ENCODE measurements at regions not wholly inside any gene's neighbourhood (a gene's known extent, or its start where the extent isn't known, plus 50 kb on each side); places are given as distances from the start of the nearest gene placed in this dataset.

DNA sequence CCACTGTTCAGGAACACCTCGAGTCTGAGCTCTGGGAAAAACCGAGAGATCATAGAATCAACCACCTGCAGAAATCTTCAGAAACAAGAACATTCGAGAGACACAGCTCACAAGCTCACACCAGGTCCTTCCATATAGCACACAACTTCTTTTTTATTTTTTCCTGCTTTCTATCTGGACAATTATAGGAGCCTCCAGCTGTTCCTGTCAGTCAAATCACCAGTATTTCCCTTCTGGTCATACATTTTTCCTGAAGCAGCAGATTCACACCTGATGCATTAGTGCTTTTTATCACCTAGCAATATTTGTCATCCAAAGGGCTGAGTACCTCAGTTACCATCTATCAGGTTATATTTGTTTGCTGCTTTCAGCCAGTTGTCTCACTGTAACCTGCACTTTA, 323.5 kb downstream of the FOXO1 start:
- Mint-ChIP-seq H3K27ac (peak overlapping the region; percentile 77 to 81 (median 80)), H3K36me3 (ENCODE audit: low read depth) (no peaks in the 10 kb centered on the region), H3K4me3 (peak overlapping the region in 1 of 3 experiments; percentile 27), H3K9me3 (no peaks in the 10 kb centered on the region), H3K4me1 (peaks cover 92% of the 10 kb centered on the region), H3K27me3 (ENCODE audit: low read depth) (no peaks in the 10 kb centered on the region)
- TF ChIP-seq, protein P1, sequence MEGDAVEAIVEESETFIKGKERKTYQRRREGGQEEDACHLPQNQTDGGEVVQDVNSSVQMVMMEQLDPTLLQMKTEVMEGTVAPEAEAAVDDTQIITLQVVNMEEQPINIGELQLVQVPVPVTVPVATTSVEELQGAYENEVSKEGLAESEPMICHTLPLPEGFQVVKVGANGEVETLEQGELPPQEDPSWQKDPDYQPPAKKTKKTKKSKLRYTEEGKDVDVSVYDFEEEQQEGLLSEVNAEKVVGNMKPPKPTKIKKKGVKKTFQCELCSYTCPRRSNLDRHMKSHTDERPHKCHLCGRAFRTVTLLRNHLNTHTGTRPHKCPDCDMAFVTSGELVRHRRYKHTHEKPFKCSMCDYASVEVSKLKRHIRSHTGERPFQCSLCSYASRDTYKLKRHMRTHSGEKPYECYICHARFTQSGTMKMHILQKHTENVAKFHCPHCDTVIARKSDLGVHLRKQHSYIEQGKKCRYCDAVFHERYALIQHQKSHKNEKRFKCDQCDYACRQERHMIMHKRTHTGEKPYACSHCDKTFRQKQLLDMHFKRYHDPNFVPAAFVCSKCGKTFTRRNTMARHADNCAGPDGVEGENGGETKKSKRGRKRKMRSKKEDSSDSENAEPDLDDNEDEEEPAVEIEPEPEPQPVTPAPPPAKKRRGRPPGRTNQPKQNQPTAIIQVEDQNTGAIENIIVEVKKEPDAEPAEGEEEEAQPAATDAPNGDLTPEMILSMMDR (IDR thresholded peaks at IDR 0.05; ENCODE audit: unreplicated experiment in 3 of 3) = no peak

DNA sequence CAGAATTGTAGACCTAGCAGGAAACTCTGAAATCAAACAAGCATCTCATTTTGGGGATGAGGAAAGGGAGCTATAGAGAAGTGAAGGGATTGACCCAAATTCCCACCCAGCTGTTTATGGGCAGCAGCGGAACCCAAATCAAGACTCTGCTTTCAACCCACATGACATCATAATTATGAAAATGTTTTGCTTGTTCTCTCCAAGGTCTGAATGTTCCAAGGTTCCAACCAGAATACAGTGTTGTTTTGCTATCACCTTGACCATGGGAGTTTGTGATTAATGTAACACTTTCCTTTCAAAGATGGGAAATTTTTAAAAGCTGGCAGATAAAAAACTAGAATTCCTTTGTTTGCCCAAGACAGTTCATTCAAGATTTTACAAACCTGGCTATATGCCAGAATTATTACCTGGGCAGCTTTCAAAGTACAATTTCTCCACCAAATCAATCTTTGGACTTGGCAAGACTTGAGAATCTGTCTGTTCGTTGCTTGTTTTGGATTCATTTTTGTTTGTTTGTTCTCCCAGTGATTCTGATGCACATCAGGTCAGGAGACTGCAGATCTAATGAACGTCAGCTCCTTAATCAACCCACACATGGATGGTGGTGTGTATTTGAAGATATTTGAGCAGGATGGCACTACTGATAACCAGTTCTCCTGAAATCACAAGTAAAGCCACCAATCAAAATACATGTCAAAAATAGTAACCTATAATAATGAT, 322.7 kb downstream of the FOXO1 start:
- H3K36me3 Mint-ChIP-seq (ENCODE audit: low read depth) = no peaks in the 10 kb centered on the region
- H3K9me3 Mint-ChIP-seq = no peaks in the 10 kb centered on the region
- no peaks in the 10 kb centered on the region for H3K27me3 Mint-ChIP-seq (ENCODE audit: low read depth)
- TF ChIP-seq, protein P1 (IDR thresholded peaks at IDR 0.05; ENCODE audit: unreplicated experiment in 3 of 3) = no peak
- H3K4me3 Mint-ChIP-seq = peak overlapping the region in 2 of 3 experiments; percentile 34 to 72
- H3K27ac Mint-ChIP-seq = peak overlapping the region; percentile 80 to 82 (median 81)
- H3K4me1 Mint-ChIP-seq = peaks cover 93% of the 10 kb centered on the region

DNA sequence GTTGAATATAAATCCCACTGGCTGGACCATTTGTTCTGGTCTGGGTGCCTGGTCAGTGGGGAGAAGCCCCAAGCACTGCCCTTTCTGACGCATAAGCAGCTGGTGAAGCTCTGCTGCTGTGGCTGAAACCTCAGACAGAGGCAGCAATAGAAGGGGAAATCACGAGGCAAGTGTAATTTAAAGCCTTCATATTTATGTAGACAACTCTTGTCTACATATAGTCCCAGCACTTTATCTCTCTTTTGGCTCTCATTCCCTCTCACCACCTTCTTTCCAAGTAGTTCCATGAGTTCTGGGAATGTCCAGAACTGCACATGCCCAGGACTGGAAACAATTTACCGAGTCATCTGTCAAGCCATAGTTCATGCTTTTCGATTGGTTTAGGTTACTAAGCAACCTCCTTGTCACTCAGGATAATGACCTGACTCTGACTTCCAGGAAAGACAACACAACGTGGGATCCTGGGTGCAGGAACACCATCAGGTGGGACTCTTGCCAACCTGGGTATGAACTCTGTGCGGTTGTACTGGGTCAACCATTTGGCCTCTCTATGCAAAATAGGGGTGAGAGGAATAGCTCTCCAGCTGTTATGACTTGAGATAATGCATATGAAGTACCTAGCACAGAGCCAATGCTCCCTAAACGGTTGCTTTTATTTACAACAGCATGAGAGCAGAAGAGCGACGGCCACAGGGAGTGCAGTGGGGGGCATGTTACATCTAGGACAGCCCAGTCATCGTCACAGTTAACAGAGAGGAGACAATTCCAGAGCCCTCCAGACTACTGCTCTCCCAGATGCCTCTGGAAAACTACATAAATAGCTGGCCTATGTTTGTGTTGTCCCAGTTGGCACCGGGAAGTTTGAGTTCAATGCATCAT, 321.9 kb downstream of the FOXO1 start:
- peaks cover 89% of the 10 kb centered on the region for H3K4me1 Mint-ChIP-seq
- H3K27ac Mint-ChIP-seq = peak overlapping the region; percentile 20 to 82 (median 80)
- TF ChIP-seq, protein P1 (IDR thresholded peaks at IDR 0.05; ENCODE audit: unreplicated experiment in 3 of 3) = no peak

DNA sequence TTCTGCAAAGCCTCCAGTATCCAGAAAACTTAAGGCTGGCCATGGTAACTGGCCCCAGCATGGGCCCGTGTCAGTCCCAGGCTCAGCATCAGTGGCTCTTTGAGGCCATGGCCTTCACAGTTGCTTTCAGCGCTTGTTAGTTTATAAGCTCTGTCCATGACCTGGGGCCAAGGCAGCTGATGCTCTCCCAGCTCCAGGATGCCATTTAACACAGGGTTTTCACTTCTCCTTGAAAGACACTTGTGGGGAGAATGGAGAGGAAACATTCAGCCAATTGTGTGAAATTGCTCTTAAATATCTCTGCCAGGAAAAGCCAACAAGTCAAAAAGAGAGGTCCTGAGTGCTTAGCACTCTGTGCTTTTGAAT, 321.3 kb downstream of the FOXO1 start:
- no peak overlapping the region for H3K4me3 Mint-ChIP-seq
- no peaks in the 10 kb centered on the region for H3K36me3 Mint-ChIP-seq (ENCODE audit: low read depth)
- peaks cover 3% of the 10 kb centered on the region for H3K27me3 Mint-ChIP-seq (ENCODE audit: low read depth)
- H3K9me3 Mint-ChIP-seq = no peaks in the 10 kb centered on the region
- peaks cover 91% of the 10 kb centered on the region for H3K4me1 Mint-ChIP-seq
- TF ChIP-seq, protein P1 (IDR thresholded peaks at IDR 0.05; ENCODE audit: unreplicated experiment in 3 of 3) = no peak
- H3K27ac Mint-ChIP-seq = peak overlapping the region in 2 of 3 experiments; percentile 80 to 82

More for the DNA sequence above, 321.9 kb downstream of the FOXO1 start:
- Mint-ChIP-seq H3K4me3 (peak overlapping the region in 2 of 3 experiments; percentile 22 to 72), H3K36me3 (ENCODE audit: low read depth) (no peaks in the 10 kb centered on the region), H3K9me3 (no peaks in the 10 kb centered on the region), H3K27me3 (ENCODE audit: low read depth) (peaks cover 3% of the 10 kb centered on the region)

DNA sequence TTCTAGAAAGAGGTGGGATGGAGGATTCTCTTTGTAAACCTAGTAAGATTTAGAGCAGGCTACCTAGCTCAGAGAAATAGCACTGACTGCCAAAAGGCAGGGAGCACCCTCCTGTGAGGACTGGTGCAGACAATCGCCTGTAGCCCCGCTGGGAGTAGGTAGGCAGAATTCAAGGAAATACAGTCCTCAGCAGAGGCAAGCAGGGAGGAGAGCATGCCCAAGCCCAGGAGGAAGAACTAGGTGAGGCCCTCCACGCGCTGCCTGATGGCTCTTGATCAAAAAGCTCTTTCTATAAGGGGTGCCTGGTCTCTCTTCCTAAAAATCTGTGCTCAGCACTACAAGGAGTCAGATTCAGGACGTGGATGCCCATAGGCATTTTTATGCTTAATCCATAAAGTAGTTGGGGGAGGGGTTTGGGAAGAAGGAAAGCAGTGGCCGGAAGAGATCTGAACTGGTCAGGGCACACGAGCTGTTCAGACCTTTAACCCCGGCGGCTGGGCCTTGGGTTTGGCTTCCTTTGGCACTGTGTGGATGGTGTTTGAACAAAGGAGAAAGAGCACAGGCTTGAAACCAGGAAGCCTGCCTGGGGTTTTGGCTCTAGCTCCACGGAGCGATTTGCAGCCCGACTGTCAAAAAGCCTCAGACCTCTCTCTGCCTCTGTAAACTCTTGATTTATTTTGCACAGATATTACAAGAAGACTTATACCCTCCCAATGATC, 320.6 kb downstream of the FOXO1 start:
- no peaks in the 10 kb centered on the region for H3K9me3 Mint-ChIP-seq
- TF ChIP-seq, protein P1 (IDR thresholded peaks at IDR 0.05; ENCODE audit: unreplicated experiment in 3 of 3) = no peak
- H3K36me3 Mint-ChIP-seq (ENCODE audit: low read depth) = no peaks in the 10 kb centered on the region
- H3K4me3 Mint-ChIP-seq = no peak overlapping the region
- peaks cover 91% of the 10 kb centered on the region for H3K4me1 Mint-ChIP-seq
- H3K27ac Mint-ChIP-seq = peak overlapping the region; percentile 25 to 82 (median 80)
- H3K27me3 Mint-ChIP-seq (ENCODE audit: low read depth) = peaks cover 10% of the 10 kb centered on the region
